Esophagus squamous epithelium (tissue), 4 donors: ENCODE measurements at regions not wholly inside any gene's neighbourhood (a gene's known extent, or its start where the extent isn't known, plus 50 kb on each side); places are given as distances from the start of the nearest gene placed in this dataset.

ENCODE experiments used
- CTCF ChIP-seq, 6 experiments: fragments of 450-650 bp in 4 of 6; fragments of 200-600 bp in 2 of 6; sonication (generic) in 2 of 6; IDR thresholded peaks; one replicate each; pipeline ENCODE4 v1.5.1; 2016 to 2019; ENCODE audit warnings: antibody characterized with exemption in 6 of 6, mild to moderate bottlenecking in 4 of 6, moderate library complexity in 4 of 6
- POLR2A ChIP-seq, 4 donors: fragments of 450-650 bp; IDR thresholded peaks; one replicate each; pipeline ENCODE4 v1.6.1; 2017; ENCODE audit warnings: antibody characterized with exemption in 4 of 4, mild to moderate bottlenecking in 4 of 4, moderate library complexity in 3 of 4

GRCh38 chr7:84841809-84842208 is 345.0 kb downstream of the SEMA3D start:
- TF ChIP-seq POLR2A (IDR thresholded peaks at IDR 0.05), result no peak
- TF ChIP-seq CTCF (IDR thresholded peaks at IDR 0.05), result no peak
